ENCODE measurements at regions not wholly inside any gene's neighbourhood (a gene's known extent, or its start where the extent isn't known, plus 50 kb on each side); places are given as distances from the start of the nearest gene placed in this dataset.

DNA sequence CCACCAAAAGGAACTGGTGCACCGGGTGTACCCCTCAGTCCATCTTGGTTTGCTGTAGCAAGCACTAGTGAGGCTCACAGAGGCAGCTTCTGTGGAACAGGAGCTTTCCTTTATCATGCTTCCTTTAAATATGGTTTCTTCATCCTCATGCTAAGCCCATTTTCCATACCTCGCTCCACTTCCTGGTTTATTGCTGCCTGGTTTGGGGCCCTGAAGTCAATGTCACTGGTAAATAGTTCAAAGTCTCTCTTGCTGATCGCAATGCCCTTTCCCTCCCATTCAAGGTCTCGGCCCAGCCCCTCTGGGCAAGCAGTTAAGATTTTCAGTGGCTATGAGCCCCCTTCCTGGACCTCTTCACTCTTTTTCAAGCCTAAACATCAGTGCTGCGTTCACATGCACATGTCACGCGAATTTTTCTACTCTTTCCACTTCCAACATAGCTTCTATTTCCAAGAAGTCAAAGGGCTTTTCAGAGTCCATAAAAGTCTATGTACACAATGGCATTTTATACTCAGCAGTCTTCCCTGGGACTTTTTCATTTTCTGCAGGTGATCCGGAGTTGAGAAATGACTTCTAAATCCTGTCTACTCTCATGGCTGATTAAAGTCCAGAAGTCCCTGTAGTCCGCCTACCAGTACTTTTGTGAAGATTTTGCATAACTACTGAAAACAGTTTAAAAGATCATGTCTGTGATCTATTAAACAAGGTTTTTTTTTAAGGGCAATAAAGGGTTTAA, 323.8 kb upstream of the ZFHX3 start:
- Histone ChIP-seq H3K18ac (ENCODE audit: extremely low read depth, low read length) (no peak overlapping the region), H2BK15ac (ENCODE audit: low read length) (no peak overlapping the region), H4K20me1 (replicated peaks in 1 of 2; ENCODE audit: control insufficient read depth in 1 of 2, insufficient read depth in 2 of 2, low read length in 2 of 2) (no peaks in the 10 kb centered on the region), H3K23ac (ENCODE audit: insufficient read length) (no peak overlapping the region), H2BK20ac (ENCODE audit: low read length) (no peak overlapping the region), H3K27me3 (replicated peaks in 1 of 4; ENCODE audit: control insufficient read depth in 3 of 4, extremely low read depth in 1 of 4, insufficient read depth in 3 of 4, low read length in 3 of 4) (no peaks in the 10 kb centered on the region), H3K79me1 (ENCODE audit: low read depth, low read length) (no peaks in the 10 kb centered on the region), H3K79me2 (ENCODE audit: control insufficient read depth in 1 of 2, insufficient read depth in 2 of 2, low read length in 2 of 2) (no peaks in the 10 kb centered on the region), H4K5ac (ENCODE audit: insufficient read length, low read depth, low read length) (no peak overlapping the region), H3K27ac (ENCODE audit: low read depth, low read length) (no peak overlapping the region), H2BK12ac (ENCODE audit: low read depth, low read length) (no peak overlapping the region), H3K9me3 (ENCODE audit: insufficient read depth in 2 of 2, low read depth in 1 of 2, low read length in 1 of 2) (no peaks in the 10 kb centered on the region), H3K4me3 (ENCODE audit: extremely low read depth in 1 of 4, insufficient read depth in 2 of 4, low read depth in 3 of 4, low read length in 4 of 4) (no peak overlapping the region), H4K91ac (replicated peaks; ENCODE audit: insufficient read length, low read length) (no peak overlapping the region), H3K4me1 (replicated peaks in 1 of 4; ENCODE audit: control insufficient read depth in 3 of 4, insufficient read depth in 4 of 4, low read length in 3 of 4) (no peaks in the 10 kb centered on the region), H3K23me2 (ENCODE audit: low read depth, low read length) (no peaks in the 10 kb centered on the region), H3K36me3 (ENCODE audit: control insufficient read depth in 2 of 4, insufficient read depth in 4 of 4, low read length in 3 of 4) (no peaks in the 10 kb centered on the region), H2AK5ac (ENCODE audit: low read depth, low read length) (no peak overlapping the region), H3K14ac (ENCODE audit: insufficient read length) (no peak overlapping the region), H3K4me2 (ENCODE audit: insufficient read depth in 1 of 2, low read depth in 2 of 2, low read length in 2 of 2) (no peak overlapping the region), H2AFZ (ENCODE audit: low read length) (peak overlapping the region; percentile 89; the same call in 1 of the 2 replicates), H3K9ac (replicated peaks in 1 of 4; ENCODE audit: extremely low read depth in 1 of 4, low read depth in 3 of 4, low read length in 3 of 4) (no peak overlapping the region), H2BK120ac (replicated peaks; ENCODE audit: low read depth, low read length) (no peak overlapping the region), H4K8ac (ENCODE audit: extremely low read depth, insufficient read depth, low read length) (no peak overlapping the region), H3K56ac (replicated peaks; ENCODE audit: insufficient read length, low read depth, low read length) (no peak overlapping the region), H3K4ac (replicated peaks; ENCODE audit: insufficient read length, low read depth, low read length) (no peak overlapping the region), H2BK5ac (ENCODE audit: low read depth, low read length) (no peak overlapping the region)
- no peak for FAIRE-seq
- WGBS, 2 experiments (ENCODE audit: extremely low coverage in 1 of 2, insufficient coverage in 1 of 2, insufficient read length in 1 of 2, insufficient replicate concordance in 2 of 2, low coverage in 1 of 2, low lambda C conversion rate in 2 of 2, missing lambda C conversion rate in 1 of 2) = 94% methylated on average over 9 of the region's 9 CpGs; no CpG with 5 or more reads in 1 of the 2 experiments
- ChIA-PET POLR2A (ENCODE audit: partially characterized antibody) (no interaction called here), CTCF (ENCODE audit: partially characterized antibody) (no interaction called here)
- DNase-seq (ENCODE audit: low read depth in 1 of 2, low spot score in 2 of 2) = no peak
- TF ChIP-seq JUN (IDR thresholded peaks at IDR 0.05; ENCODE audit: low read depth, low read length) (no peak), CBX8 (IDR thresholded peaks at IDR 0.05; ENCODE audit: borderline replicate concordance, low read depth, low read length) (no peak), POLR2A (IDR thresholded peaks at IDR 0.05; ENCODE audit: control extremely low read depth in 1 of 2, low read depth in 2 of 2, low read length in 2 of 2) (no peak), FOSL1 (IDR thresholded peaks at IDR 0.05; ENCODE audit: insufficient read depth, low read depth, low read length) (no peak), EGR1 (IDR thresholded peaks at IDR 0.05; ENCODE audit: borderline replicate concordance, low read depth, low read length) (no peak), BRCA1 (IDR thresholded peaks at IDR 0.05; ENCODE audit: low read depth, low read length) (no peak), SAP30 (IDR thresholded peaks at IDR 0.05; ENCODE audit: insufficient read depth, insufficient replicate concordance, low read length) (no peak), ASH2L (IDR thresholded peaks at IDR 0.05; ENCODE audit: low read length) (no peak), TAF1 (IDR thresholded peaks at IDR 0.05; ENCODE audit: low read depth, low read length) (no peak), POU5F1 (IDR thresholded peaks at IDR 0.05; ENCODE audit: low read depth, low read length) (no peak), BCL11A (IDR thresholded peaks at IDR 0.05; ENCODE audit: low read depth in 2 of 2, low read length in 2 of 2) (no peak), CREB1 (IDR thresholded peaks at IDR 0.05) (no peak), TBP (IDR thresholded peaks at IDR 0.05; ENCODE audit: low read depth, low read length) (no peak), ZNF274 (IDR thresholded peaks at IDR 0.05; ENCODE audit: borderline replicate concordance, extremely low read depth, low read length) (no peak), EZH2 (IDR thresholded peaks at IDR 0.05; ENCODE audit: low read depth, low read length, severe bottlenecking) (no peak)

Measured in H1 (cell line).